HuH-7 (cell line): ENCODE measurements at regions not wholly inside any gene's neighbourhood (a gene's known extent, or its start where the extent isn't known, plus 50 kb on each side); places are given as distances from the start of the nearest gene placed in this dataset.

ENCODE experiments used
- DNase-seq: peaks from one replicate; pipeline ENCODE4 v3.0.0; 2011; ENCODE audit warnings: low spot score

GRCh38 chr1:177786176-177786745 lies 183.6 kb downstream of the SEC16B start:
- DNase-seq, result no peak

GRCh38 chr1:177784936-177785335 lies 184.9 kb downstream of the SEC16B start:
- DNase-seq, result no peak

GRCh38 chr1:177784409-177784808 lies 185.4 kb downstream of the SEC16B start:
- DNase-seq, result no peak

- peak; percentile 6 for DNase-seq
These were observed 186.8 kb downstream of the SEC16B start for GRCh38 chr1:177783051-177783450.

GRCh38 chr1:177780096-177780700 lies 189.7 kb downstream of the SEC16B start:
- DNase-seq, result peak; percentile 20

- DNase-seq, result no peak
These were observed 190.5 kb downstream of the SEC16B start for GRCh38 chr1:177779166-177779965.

GRCh38 chr1:177775924-177776323 lies 193.9 kb downstream of the SEC16B start:
- DNase-seq, result no peak

GRCh38 chr1:177772386-177772960 lies 197.4 kb downstream of the SEC16B start:
- DNase-seq, result no peak

GRCh38 chr1:177771688-177772087 lies 198.2 kb downstream of the SEC16B start:
- no peak for DNase-seq

- DNase-seq, result no peak
These were observed 199.8 kb downstream of the SEC16B start for GRCh38 chr1:177770096-177770495.

- no peak for DNase-seq
These were observed 213.9 kb downstream of the SEC16B start for GRCh38 chr1:177755851-177756560.

- no peak for DNase-seq
These were observed 215.3 kb downstream of the SEC16B start for GRCh38 chr1:177754603-177755002.

GRCh38 chr1:177753655-177754054 lies 216.2 kb downstream of the SEC16B start:
- DNase-seq, result no peak

- DNase-seq, result no peak
These were observed 221.6 kb downstream of the SEC16B start for GRCh38 chr1:177748080-177748801.

GRCh38 chr1:177746155-177746554 lies 223.7 kb downstream of the SEC16B start:
- no peak for DNase-seq

- no peak for DNase-seq
These were observed 225.0 kb downstream of the SEC16B start for GRCh38 chr1:177744906-177745305.

- DNase-seq, result no peak
These were observed 228.4 kb downstream of the SEC16B start for GRCh38 chr1:177741476-177741875.

GRCh38 chr1:177739780-177740179 lies 230.1 kb downstream of the SEC16B start:
- DNase-seq, result no peak

- DNase-seq, result no peak
These were observed 232.4 kb downstream of the SEC16B start for GRCh38 chr1:177737456-177737855.

- no peak for DNase-seq
These were observed 237.7 kb downstream of the SEC16B start for GRCh38 chr1:177732178-177732577.

GRCh38 chr1:177729646-177730045 lies 240.2 kb downstream of the SEC16B start:
- no peak for DNase-seq

GRCh38 chr1:177723533-177723932 lies 246.3 kb downstream of the SEC16B start:
- DNase-seq, result no peak
